ENCODE measurements at regions not wholly inside any gene's neighbourhood (a gene's known extent, or its start where the extent isn't known, plus 50 kb on each side); places are given as distances from the start of the nearest gene placed in this dataset.

DNA sequence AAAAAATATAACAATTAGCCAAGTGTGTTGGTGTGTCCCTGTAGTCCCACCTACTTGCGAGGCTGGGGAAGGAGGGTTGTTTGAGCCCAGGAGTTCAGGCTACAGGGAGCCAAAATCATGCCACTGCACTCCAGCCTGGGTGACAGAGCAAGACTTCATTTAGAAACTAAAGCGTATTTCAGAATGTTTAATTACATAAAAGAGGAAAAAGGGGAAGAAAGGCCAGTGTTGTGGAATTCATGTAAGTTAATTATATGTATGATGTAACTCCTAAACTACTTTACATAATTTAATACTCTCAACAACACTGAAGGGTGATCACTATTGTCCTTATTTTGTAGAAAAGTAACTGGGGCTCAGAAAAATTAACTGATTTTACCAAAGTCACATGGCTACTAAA, 67.2 kb upstream of the HOPX start:
- H3K4me3 ChIP-seq = no peak overlapping the region
- no peaks in the 10 kb centered on the region for H3K4me1 ChIP-seq
- H3K27ac ChIP-seq = no peak overlapping the region
- TF ChIP-seq, protein P1, sequence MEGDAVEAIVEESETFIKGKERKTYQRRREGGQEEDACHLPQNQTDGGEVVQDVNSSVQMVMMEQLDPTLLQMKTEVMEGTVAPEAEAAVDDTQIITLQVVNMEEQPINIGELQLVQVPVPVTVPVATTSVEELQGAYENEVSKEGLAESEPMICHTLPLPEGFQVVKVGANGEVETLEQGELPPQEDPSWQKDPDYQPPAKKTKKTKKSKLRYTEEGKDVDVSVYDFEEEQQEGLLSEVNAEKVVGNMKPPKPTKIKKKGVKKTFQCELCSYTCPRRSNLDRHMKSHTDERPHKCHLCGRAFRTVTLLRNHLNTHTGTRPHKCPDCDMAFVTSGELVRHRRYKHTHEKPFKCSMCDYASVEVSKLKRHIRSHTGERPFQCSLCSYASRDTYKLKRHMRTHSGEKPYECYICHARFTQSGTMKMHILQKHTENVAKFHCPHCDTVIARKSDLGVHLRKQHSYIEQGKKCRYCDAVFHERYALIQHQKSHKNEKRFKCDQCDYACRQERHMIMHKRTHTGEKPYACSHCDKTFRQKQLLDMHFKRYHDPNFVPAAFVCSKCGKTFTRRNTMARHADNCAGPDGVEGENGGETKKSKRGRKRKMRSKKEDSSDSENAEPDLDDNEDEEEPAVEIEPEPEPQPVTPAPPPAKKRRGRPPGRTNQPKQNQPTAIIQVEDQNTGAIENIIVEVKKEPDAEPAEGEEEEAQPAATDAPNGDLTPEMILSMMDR (IDR thresholded peaks at IDR 0.05) = no peak
- TF ChIP-seq POLR2A (IDR thresholded peaks at IDR 0.05) = no peak
- DNase-seq = no peak
- WGBS, 2 donors = 87 to 94% methylated on average over 2 of the region's 2 CpGs
- no peaks in the 10 kb centered on the region for H3K36me3 ChIP-seq (ENCODE audit: low read depth, missing control alignments)
- intact Hi-C loops (cut with DNase I; ENCODE audit: low total_unique reads) = no loop called here
- no peaks in the 10 kb centered on the region for H3K9me3 ChIP-seq
- no peaks in the 10 kb centered on the region for H3K27me3 ChIP-seq

DNA sequence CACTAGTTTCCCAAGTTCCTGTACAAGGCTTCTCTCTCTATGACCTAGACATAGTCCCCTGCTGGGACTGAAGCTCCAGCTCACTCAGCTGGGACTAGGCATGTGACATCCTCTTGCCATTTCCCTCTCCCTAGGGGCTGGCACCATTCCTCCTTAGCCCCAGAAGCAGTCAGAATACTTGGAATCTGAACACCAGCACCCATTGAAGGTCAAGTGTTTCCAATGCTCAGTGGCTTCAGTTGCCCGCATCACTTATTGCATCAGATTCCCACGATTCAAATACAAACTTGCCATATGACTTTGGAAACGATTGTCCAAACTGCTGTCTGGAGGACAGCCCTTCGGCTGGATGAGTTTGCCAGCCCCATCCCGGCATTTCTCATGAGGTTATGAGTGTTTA, 65.5 kb upstream of the HOPX start:
- Histone ChIP-seq H3K4me3 (no peak overlapping the region), H3K9me3 (no peaks in the 10 kb centered on the region), H3K36me3 (ENCODE audit: low read depth, missing control alignments) (no peaks in the 10 kb centered on the region), H3K27me3 (no peaks in the 10 kb centered on the region), H3K27ac (no peak overlapping the region), H3K4me1 (no peaks in the 10 kb centered on the region)
- DNase-seq = no peak
- intact Hi-C loops (cut with DNase I; ENCODE audit: low total_unique reads) = no loop called here
- TF ChIP-seq, protein P1 (IDR thresholded peaks at IDR 0.05) = no peak
- TF ChIP-seq POLR2A (IDR thresholded peaks at IDR 0.05) = no peak
- WGBS, 2 donors = 75 to 83% methylated on average over 5 of the region's 5 CpGs

DNA sequence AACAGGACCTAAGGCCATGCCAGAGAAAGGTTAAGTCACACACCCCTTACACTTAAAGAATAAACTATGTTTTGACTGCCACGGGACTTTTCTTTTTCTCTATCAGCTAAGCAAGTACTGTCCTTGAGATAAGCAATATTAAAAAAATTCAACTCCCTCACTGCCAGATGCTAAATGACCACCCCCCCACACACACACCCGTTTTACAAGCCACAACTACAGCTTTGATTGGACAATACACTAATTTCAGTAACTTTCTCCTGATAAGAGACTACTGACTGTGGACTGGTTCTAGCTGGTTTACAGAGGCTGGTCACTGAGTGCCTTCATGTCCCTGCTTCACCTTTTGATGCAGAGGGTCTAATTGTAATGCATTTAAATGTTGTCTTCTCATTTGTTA, 63.9 kb upstream of the HOPX start:
- no peaks in the 10 kb centered on the region for H3K36me3 ChIP-seq (ENCODE audit: low read depth, missing control alignments)
- no peak overlapping the region for H3K4me3 ChIP-seq
- DNase-seq = no peak
- no peak for TF ChIP-seq POLR2A (IDR thresholded peaks at IDR 0.05)
- TF ChIP-seq, protein P1 (IDR thresholded peaks at IDR 0.05) = no peak
- 31 to 43% methylated on average over 2 of the region's 2 CpGs for WGBS, 2 donors
- no peaks in the 10 kb centered on the region for H3K4me1 ChIP-seq
- intact Hi-C loops (cut with DNase I; ENCODE audit: low total_unique reads) = no loop called here
- no peaks in the 10 kb centered on the region for H3K27me3 ChIP-seq
- no peak overlapping the region for H3K27ac ChIP-seq
- no peaks in the 10 kb centered on the region for H3K9me3 ChIP-seq

DNA sequence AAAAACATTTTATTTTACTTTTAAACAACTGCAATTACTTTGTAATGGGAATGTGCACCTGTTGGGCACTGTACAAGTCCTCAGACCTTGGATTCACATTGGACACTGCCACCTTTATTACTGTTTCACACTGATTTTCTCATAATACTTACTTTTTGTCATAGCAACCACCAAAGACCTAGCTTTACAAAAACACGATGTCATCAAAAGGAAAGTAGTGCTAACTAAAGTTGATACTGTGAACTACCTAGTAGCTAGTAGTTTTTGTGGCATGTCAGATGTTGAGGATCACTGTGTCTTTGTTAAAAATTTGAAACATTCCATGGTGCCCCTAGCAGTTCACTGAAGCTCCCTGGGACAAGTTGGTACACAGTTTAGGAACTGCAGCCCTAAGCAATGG, 62.9 kb upstream of the HOPX start:
- no peak overlapping the region for H3K27ac ChIP-seq
- intact Hi-C loops (cut with DNase I; ENCODE audit: low total_unique reads) = no loop called here
- H3K4me3 ChIP-seq = no peak overlapping the region
- no peaks in the 10 kb centered on the region for H3K4me1 ChIP-seq
- H3K36me3 ChIP-seq (ENCODE audit: low read depth, missing control alignments) = no peaks in the 10 kb centered on the region
- no peaks in the 10 kb centered on the region for H3K9me3 ChIP-seq
- WGBS, 2 donors = 92 to 100% methylated on average over 1 of the region's 1 CpG
- H3K27me3 ChIP-seq = no peaks in the 10 kb centered on the region
- DNase-seq = no peak
- TF ChIP-seq, protein P1 (IDR thresholded peaks at IDR 0.05) = no peak
- TF ChIP-seq POLR2A (IDR thresholded peaks at IDR 0.05) = no peak

DNA sequence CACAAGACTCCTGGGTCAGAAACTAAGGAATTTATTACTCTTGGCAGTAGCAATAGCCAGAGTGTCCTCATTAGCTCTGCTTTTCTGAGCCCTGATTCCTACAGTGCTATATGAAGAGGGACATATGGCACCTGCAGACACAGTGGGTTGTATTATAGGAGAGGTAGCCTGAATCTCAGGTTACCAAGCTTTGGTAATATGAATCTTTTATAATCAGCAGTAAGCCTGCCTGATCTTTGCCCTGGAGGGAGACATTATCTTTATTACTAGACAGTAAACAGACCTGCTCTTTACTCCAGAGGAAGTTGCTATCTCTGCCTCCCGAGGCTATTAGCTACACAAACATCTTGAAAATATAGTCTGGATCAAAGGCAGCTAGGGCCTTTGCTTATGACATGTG, 62.5 kb upstream of the HOPX start:
- DNase-seq = no peak
- Histone ChIP-seq H3K36me3 (ENCODE audit: low read depth, missing control alignments) (no peaks in the 10 kb centered on the region), H3K27me3 (no peaks in the 10 kb centered on the region), H3K27ac (no peak overlapping the region), H3K4me3 (no peak overlapping the region), H3K9me3 (no peaks in the 10 kb centered on the region), H3K4me1 (no peaks in the 10 kb centered on the region)
- TF ChIP-seq, protein P1 (IDR thresholded peaks at IDR 0.05) = no peak
- TF ChIP-seq POLR2A (IDR thresholded peaks at IDR 0.05) = no peak
- intact Hi-C loops (cut with DNase I; ENCODE audit: low total_unique reads) = no loop called here
- WGBS, 2 donors = 31 to 38% methylated on average over 1 of the region's 1 CpG

Measured in testis (tissue), 2 donors.